ENCODE measurements at regions not wholly inside any gene's neighbourhood (a gene's known extent, or its start where the extent isn't known, plus 50 kb on each side); places are given as distances from the start of the nearest gene placed in this dataset.

DNA sequence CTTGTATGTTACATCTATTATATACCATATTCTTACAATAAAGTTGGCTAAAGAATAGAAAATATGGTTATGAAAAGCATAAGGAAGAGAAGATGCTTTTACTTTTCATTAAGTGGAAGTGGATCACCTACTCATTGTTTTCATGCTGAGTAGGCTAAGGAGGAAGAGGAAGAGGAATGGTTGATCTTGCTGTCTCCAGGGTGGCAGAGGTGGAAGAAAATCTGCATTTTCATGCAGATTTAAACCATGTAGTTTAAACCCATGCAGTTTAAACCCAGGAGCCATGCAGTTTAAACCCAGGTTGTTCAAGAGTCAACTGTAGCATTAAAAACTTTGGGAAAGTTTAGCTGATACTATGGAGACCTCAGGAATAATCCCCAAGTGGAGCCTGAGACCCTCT lies 214.8 kb upstream of the NAALADL2 start:
- DNase-seq (ENCODE audit: low read depth), result no peak

DNA sequence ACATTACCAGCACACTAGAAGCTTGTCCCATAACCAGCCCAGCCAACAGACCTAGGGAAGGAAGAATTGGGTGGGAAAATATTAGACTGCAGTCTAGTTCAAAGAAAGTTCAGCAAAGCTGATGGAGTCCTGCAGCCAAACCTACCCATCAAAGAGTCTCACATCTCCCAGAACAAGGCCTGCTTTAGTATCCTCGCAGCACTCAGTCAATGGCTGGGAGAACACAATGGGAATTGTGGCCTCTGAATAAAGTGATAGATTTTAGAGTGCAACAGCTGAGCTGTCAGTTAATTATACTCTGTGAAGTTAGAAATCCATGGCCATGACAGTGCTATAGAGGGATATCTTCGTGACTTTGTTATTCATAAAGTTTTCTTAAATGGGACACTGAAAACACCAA lies 207.2 kb upstream of the NAALADL2 start:
- no peak for DNase-seq (ENCODE audit: low read depth)

DNA sequence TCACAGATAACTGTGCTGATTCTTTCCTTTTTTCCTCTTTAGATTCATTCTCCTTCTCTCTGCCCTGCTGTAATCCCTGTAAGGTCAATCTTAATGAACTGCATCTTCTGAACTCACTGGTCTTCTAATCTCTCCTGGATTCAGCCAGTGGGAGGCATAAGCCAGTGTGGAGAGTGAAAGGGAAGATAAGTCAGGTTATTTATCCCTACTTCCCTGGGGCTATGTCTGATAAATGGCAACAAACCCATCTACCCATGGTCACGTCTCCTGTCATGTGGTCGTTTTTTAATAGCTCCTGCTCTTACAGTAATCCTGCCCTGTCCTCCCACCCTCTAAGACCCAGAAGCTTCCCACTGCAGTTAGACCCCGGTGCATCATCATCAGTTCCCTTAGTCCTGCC lies 199.6 kb upstream of the NAALADL2 start:
- no peak for DNase-seq (ENCODE audit: low read depth)

DNA sequence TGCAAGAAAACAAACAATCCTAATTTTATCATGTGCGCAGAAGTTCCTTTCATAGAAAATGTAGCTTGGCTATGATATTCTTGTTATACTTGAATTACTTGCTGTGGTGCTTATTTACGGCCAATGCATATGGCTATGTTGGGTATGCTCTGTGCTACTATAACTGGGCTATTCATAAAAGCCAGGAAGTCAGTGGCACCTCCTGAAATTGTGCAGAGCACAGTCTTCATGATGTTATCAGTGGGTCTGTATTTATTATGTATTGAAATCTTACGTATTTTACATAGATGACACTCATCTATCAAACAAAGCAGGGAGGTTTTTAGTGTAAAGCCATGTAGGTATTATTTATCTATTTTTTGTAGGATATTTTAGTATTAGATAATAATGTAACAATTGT lies 196.5 kb upstream of the NAALADL2 start:
- no peak for DNase-seq (ENCODE audit: low read depth)

DNA sequence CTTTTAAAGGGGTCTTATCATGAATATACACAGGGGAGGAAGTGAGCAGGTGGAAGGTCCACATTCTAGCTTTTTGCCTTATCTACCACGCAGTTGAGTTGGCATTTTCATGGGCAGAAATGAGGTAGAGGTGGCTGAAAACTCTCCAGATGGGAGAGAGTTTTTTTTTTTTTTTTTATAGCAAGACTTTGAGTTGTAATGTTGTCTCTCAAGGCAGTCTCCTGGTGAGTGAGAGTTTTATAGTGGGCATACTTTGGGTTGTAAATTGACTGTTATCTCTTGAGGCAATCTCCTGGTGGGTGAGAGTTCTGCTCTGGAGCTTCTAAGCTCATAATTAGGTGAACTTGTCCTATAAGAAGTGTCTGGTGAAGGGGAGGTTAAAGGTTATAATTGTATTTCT lies 191.7 kb upstream of the NAALADL2 start:
- no peak for DNase-seq (ENCODE audit: low read depth)

DNA sequence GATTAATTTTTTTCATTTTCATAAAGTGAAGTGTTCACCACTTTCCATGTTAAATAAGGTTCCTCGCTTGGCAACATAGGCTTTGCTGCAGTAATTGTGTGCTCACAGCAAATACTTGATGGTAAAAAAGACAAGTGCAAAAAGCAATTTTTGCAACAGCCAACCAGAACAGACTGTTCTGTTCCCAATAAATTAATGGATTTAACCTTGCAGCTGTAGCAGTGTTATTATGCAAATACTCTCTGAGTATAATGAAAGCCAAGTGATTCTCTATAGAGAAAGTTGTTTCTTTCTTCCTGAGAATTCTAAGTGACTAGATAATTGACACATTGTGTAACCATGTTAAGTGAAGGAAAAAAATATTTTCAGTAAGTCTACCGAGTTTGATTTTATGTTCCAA lies 183.7 kb upstream of the NAALADL2 start:
- DNase-seq (ENCODE audit: low read depth), result no peak

DNA sequence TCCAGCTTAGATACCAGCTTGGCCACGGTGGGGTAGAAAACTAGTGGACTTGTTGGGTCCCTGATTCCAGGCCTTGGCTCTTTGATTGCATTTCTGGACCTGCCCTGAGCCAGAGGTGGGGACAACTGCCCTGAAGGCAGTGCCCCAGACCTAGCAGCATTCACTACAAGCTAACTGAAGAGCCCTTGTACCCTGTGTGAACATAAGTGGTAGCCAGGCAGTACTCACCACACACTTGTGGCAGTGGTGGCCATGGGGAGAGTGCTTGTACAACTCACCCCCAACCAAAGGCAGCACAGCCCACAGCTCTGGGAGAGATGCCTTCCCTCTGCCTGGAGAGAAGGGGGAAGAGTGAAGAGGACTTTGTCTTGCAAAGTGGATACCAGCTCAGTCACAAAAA lies 177.3 kb upstream of the NAALADL2 start:
- DNase-seq (ENCODE audit: low read depth), result no peak

DNA sequence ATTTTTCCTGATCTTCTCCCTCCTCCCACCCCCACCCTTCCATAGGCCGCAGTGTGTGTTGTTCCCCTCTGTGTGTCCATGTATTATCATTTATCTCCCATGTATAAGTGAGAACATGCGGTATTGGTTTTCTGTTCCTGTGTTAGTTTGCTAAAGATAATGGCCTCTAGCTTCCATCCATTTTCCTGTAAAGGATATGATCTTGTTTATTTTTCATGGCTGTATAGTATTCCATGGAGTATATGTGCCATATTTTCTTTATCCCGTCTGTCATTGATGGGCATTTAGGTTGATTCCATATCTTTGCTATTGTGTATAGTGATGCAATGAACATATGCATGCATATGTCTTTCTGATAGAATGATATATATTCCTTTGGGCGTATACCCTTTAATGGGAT lies 173.3 kb upstream of the NAALADL2 start:
- DNase-seq (ENCODE audit: low read depth), result no peak

DNA sequence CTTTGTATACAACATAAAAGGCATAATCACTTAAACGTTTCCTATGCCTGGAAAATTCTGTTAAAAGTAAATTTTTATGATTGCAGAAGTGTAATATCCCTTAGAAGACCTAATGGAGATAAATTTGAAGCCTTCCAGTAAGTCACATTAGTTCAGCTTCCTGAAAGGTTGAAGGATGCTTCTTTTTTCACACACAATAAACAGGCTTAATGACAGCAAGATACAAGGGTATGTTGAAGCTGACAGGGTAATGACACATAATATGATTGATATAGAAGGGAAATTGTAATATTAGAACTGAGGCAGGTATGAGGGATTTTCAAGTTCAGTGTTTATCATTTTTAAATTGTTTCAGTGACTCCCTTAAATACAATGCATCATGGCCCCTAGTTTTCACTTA lies 161.8 kb upstream of the NAALADL2 start:
- no peak for DNase-seq (ENCODE audit: low read depth)

DNA sequence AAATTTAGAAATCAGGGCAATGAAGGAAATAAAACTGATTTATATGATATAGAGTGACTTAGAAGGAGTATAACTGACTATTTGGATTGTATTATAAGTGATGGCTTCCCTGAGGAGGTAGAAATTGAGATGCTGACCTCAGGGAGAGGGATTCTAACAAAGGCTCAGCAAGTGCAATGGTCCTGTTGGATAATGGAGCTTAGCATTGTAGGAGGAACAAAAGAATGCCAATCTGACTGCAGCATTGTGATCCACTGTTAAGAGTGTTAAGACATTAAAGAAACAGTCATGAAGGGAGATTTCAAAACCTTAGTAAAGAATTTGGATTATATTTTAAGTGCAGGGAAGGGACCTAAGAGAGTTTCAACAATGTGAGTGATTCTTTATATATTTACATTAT lies 158.4 kb upstream of the NAALADL2 start:
- DNase-seq (ENCODE audit: low read depth), result no peak

DNA sequence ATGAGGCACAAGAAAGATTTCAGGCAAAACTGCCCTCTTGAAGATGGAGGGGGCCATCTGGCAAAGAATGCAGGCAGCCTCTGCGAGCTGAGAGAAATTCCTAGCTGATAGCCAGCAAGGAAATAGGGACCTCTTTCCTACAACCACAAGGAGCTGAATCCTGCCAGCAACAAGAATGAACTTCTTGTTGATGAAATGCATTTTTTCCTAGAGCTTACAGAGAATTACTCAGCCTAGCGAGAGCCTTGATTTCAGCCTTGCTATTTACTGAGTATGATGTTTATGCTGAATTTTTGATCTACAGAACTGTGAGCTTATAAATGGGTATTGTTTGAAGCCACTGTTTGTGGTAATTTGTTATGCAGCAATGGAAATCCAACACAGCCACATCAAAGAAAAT lies 148.5 kb upstream of the NAALADL2 start:
- no peak for DNase-seq (ENCODE audit: low read depth)

DNA sequence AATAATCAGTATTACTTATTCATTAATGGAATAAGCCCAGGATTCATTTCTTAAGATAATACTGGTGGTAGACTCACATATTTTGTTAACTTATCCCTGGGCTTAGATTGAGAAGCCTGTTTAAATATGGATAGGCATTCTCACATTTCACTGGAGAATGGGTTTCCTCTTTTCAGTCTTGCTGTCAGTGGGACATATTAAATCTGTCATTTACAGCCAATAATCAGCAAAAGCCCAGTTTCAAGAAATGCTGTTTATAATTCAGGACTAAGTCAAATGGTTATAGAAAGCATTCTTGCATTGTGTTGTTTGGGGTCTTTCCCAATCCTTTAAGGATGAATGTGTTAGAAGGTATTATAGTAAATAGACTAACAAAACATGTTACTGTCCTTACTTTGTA lies 143.7 kb upstream of the NAALADL2 start:
- no peak for DNase-seq (ENCODE audit: low read depth)

DNA sequence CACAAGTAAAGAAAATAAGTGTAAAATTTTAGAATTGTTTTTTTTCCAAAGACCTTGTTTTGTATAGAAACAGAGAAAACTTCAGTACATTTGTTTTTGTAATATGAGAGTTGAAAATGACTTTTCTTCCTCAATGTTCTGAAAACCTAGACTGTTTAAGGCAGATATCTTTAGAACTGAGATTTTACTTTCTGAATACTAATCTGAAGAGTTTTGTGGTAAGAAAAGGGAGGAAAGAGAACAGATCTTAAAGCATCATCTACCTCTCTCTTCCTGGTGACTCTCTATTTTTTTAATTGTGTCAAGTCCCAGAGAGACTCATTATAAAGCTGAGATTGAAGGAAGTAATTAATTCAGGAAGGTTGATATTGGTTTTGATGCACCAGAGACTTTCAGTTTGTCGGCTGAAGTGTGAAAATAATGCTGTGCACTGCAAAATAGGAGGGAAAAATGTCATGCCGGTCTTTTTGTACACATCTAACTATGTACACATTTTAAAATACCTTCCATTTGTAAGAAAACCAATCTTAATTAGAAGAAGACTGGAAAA lies 142.1 kb upstream of the NAALADL2 start:
- no peak for DNase-seq (ENCODE audit: low read depth)

DNA sequence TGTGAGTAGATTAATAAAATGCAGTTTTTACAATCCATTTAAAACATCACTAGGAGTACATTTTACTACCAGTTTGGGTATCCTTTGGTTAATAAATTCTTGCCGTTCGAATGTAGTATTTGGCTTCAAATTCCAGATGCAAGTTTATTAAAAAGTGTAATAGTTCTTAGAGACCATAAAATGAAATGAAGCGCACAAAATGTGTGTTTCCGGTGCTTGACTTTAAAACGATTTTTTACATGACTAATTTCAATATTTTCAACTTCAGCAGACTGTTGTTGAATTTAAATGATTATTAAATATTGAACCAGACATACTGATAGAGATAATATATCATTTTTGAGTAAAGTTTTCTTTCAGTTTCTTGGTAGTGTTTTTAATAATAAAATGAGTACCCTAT lies 138.4 kb upstream of the NAALADL2 start:
- no peak for DNase-seq (ENCODE audit: low read depth)

DNA sequence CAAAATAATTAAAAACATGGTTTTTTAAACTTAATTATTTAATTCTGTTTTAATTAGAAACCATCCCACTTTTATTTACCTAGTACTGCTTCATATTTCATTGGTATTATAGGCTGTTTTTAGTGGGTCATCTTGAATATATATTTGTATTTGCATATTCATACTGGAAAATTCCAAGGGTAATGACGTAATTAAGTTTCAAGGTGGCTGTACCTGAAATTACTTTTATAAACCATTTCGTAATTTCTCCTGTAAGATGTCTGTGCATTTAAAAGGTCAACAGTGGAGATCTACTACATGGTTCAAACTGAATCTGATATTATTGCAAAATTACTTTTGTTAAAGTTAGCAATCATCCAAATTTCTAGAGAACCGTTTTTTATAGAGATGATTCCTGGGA lies 133.8 kb upstream of the NAALADL2 start:
- DNase-seq (ENCODE audit: low read depth), result no peak

DNA sequence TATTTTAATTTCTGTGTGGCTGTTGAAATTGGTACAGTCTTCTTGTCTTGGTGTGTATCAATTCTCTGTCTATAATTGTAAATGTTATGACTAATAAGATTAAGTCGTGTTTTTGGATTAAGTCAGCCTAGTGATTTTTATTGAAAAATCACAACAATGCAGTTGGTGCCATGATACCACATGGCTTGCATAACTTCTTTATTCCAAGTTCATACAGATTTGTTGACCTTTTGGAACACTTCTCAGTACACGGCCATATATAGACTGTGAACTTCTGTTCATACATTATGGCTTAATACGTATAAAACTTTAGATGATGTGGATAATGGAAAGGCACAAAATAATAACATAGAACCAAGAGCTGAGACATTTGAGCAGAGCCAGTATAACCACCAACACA lies 121.2 kb upstream of the NAALADL2 start:
- DNase-seq (ENCODE audit: low read depth), result no peak

DNA sequence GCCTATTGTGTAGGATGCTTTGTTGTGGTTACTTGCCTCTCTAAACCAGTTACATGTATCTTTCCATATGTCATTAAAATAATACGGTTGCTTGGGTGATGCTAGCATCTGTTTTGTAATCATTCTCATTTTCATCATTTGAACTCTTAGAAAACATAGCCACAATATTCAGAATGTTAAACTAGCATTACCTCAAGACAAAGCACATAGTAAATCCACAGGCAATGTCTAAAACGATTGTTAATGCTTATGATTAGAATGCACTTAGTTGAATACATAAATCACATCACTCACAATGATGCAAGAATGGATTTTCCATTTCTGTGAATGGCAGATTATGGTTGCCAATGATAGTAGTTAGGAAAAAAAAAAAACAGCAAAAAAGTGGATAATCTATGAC lies 110.0 kb upstream of the NAALADL2 start:
- no peak for DNase-seq (ENCODE audit: low read depth)

DNA sequence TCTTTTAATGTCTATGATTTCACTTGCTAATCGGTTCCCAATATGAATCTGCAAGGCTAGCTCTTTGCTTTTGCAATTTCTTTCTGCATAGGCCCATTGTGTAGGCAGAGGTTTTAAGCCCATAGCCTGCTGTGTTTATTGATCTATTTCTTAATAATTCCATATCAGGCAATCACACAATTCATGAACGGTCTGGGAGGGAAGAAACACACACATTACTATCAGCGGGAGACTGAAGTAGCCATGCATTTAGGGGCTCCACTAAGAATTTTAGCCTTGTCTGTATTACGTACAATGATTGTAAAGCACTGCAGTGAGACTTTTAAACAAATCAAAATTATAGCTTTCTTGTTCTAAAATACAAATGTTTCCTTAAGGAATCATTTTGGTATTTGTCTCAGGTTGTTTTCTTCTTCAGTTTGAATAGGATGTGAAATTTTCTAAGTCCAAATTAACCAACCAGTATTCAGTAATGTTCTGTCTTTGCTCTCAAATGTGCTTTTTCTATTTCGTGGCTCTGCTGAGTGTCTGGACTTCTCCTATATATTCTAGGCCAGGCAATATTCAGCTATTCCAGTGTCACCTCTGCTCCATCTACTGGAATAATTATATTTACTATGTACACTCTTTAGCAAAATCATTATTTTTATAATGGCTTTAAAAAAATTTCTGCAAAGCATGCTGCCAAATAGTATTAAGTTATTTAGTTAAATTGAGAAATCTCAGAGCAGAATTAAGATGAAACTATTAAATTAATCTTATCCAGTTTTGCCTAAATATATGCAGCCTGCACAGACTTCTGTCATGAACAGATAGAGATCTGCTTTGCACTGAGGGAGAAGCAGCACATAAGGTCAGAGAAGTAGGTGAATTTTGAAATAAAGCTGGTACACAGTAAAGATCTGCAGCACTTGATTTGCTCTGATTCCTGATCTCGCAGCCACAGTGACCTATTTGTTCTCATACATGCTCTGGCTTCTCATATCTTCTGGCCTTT lies 103.0 kb upstream of the NAALADL2 start:
- DNase-seq (ENCODE audit: low read depth), result no peak

DNA sequence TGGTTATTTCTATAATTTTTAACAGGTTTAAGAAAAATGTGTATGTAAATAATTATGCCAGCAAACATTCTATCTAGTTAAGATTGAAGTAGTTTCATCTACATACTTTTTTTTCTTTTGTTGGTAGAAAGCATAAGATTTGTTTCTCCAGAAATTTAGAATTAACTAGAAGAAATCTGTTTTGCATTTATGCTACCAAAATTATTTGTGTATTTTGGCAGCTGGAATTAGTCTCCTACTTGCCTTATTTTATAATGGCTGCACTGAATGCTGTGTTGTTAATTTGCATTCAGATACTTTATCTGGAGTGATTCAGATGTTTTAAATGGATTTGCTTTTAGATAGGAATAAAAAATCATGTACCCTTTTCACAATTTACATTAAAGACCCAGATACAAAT lies 100.2 kb upstream of the NAALADL2 start:
- DNase-seq (ENCODE audit: low read depth), result no peak

DNA sequence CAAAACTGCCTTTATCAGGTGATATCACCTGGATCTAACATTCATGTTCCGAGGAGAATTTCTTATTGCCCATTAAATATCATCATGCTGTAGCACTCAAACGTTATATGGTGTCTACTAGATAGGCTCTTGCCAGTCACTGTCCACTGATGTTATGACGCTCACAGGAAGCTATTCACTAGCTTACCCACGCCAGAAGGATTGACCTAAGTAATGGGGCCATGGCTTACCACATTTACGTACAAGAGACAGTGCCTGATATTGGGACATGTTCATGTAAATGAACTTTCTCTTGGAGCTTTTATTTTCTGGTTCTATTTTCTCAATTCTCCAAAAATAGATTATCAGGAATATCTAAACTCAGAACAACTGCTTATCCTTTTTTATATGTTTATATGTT lies 91.7 kb upstream of the NAALADL2 start:
- DNase-seq (ENCODE audit: low read depth), result no peak

DNA sequence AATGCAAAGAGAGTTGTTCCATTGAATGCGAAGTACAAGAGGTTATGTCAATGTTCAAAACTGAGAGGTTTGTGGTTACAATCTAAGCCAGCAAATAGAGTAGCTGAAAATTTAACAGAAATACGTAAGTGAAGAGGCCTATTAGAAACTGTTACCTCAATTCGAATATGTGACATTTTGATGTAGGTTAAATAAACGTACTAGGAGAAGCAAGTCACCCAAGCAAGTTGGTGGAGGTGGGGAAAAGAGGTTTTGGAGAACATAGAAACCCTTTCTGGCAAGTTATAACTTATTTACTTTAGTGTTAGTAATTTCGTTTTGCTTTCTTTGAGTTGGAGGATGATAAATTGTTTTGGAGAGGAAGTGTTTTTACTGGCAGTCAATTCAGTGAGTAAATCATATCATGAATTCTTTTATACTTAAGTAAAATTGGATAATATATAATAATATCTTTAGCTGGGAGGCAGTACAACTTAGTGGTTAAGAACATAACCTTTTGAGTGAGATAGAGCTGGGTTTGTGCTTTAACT lies 91.2 kb upstream of the NAALADL2 start:
- no peak for DNase-seq (ENCODE audit: low read depth)

DNA sequence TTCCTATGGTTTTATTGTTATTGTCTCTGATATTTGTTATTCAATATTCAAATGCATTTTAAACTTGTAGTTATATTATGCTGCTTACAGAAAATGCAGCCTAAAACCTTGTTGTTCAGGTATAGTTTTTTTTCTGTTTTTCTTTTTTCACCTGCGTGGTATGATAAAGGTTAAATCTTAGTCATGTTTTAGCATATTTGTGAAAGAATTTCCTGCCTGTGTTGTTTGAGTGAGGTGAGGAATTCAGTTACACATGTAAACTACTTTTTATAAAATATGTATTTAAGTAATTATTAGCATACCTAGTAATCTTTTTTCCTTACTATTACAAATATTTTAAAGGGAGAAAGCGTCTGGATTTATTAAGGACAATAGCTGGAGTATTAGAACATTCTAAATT lies 90.0 kb upstream of the NAALADL2 start:
- no peak for DNase-seq (ENCODE audit: low read depth)

DNA sequence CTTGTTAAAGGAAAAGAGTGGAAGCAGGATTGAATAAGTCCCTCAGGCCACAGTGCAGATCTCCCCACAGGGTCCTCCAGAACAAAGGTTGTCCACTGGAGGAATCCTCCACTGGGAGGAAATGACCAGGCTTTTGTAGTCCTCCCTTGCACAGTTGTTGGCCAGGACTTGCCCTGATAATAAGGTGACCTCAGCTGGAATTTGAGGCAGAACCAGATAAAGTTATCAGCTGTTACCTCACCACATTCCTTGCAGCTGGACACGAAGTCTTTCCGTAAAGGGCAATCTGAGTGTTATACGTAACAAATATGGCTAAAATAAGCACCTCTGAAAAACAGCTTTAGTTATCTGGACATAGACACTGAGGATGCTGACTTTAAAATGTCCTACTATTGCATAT lies 83.5 kb upstream of the NAALADL2 start:
- DNase-seq (ENCODE audit: low read depth), result peak; percentile 5

Measured in Daoy (cell line).